ENCODE measurements at regions not wholly inside any gene's neighbourhood (a gene's known extent, or its start where the extent isn't known, plus 50 kb on each side); places are given as distances from the start of the nearest gene placed in this dataset.

DNA sequence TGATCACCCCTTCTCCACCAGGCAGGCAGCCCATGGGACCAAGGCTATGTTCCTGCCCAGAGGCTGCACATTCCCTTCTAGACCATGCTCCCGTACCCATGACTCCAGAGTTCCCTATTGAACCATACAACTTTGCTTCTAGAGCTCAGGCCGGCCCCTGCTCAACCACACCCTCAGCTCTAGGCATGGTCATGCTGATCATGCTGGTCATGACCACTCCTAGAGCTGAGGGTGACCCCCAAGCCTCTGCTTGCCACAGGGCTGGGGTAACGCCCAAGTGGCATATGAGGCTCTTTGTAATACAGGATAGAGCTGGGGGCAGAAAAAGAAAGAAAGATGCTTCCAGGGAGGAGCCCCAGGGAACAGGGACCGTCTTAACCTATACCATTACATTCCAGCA is 301.8 kb downstream of the SP3 start:
- intact Hi-C loops (cut with DNase I) = loop anchor here in 1 of 2 donors (10.0 kb wide), 1 partner anchor 89 kb away; no protein-coding TSS in a partner anchor
- H3K9me3 ChIP-seq = no peaks in the 10 kb centered on the region
- H3K36me3 ChIP-seq (ENCODE audit: insufficient read depth in 1 of 2, low read depth in 1 of 2) = no peaks in the 10 kb centered on the region
- no peaks in the 10 kb centered on the region for H3K4me1 ChIP-seq
- ATAC-seq (no peak), DNase-seq (no peak)
- TF ChIP-seq, protein P1, sequence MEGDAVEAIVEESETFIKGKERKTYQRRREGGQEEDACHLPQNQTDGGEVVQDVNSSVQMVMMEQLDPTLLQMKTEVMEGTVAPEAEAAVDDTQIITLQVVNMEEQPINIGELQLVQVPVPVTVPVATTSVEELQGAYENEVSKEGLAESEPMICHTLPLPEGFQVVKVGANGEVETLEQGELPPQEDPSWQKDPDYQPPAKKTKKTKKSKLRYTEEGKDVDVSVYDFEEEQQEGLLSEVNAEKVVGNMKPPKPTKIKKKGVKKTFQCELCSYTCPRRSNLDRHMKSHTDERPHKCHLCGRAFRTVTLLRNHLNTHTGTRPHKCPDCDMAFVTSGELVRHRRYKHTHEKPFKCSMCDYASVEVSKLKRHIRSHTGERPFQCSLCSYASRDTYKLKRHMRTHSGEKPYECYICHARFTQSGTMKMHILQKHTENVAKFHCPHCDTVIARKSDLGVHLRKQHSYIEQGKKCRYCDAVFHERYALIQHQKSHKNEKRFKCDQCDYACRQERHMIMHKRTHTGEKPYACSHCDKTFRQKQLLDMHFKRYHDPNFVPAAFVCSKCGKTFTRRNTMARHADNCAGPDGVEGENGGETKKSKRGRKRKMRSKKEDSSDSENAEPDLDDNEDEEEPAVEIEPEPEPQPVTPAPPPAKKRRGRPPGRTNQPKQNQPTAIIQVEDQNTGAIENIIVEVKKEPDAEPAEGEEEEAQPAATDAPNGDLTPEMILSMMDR (IDR thresholded peaks at IDR 0.05) = no peak
- H3K4me3 ChIP-seq = no peak overlapping the region
- WGBS, 3 donors = 91 to 94% (median 93%) methylated on average over 4 of the region's 4 CpGs
- no peak overlapping the region for H3K27ac ChIP-seq
- no peaks in the 10 kb centered on the region for H3K27me3 ChIP-seq (ENCODE audit: insufficient read depth in 3 of 3, low read length in 2 of 3)

DNA sequence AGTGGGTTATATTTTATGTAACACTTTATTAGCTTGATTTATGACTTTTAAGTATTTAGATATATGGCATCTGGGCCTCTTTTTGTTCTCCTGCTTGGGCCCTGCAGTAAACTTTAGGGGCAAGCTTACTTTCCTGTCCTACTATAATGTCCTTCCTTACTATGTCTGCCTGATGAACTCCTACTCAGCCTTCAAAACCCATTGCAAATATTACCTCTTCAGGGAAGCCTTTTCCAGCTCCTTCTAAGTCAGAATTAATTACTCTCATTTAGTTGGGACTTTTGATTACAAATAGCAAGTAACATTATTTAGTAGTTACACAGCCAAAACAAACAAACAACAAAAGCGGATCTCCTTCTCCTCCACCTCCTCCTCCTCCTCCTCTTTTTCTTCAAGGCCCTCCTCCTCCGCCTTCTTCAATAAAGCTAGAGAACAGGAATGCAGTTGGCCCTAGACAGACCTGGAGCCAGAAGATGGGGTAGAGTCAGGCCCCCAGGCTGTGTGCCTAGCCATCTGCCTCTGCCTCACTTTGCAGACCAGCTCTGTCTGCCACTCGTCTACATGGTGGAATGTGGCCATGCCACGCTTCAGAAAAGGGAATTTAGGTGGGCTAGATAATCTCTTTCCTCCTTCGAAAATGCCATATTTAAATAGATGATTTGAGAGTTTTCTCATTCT is 301.2 kb downstream of the SP3 start:
- Histone ChIP-seq H3K9me3 (no peaks in the 10 kb centered on the region), H3K36me3 (ENCODE audit: insufficient read depth in 1 of 2, low read depth in 1 of 2) (no peaks in the 10 kb centered on the region), H3K4me3 (no peak overlapping the region), H3K4me1 (no peaks in the 10 kb centered on the region), H3K27ac (no peak overlapping the region), H3K27me3 (ENCODE audit: insufficient read depth in 3 of 3, low read length in 2 of 3) (no peaks in the 10 kb centered on the region)
- TF ChIP-seq, protein P1 (IDR thresholded peaks at IDR 0.05) = no peak
- intact Hi-C loops (cut with DNase I) = loop anchor here in 1 of 2 donors (10.0 kb wide), 1 partner anchor 89 kb away; no protein-coding TSS in a partner anchor
- ATAC-seq = no peak
- no peak for DNase-seq
- 88% methylated on average over 5 of the region's 5 CpGs for WGBS, 3 donors

DNA sequence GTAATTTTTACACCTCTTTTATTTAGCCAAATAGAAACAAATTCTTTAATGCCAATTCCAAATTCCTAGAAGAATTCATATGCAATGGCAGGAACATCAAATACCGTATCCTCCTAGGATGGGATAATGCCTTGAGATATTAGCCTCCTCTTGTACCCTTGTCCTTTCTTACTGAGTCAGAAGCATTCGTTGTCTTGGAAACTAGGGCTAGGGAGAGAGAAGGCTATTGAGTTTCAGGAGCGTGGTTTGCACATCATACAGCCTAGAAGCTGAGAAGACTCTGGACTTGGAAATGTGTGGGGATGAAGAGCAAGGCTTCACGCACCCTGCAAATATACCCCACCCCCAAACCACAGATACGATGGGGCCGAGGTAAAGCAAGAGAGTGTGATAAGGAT is 300.7 kb downstream of the SP3 start:
- intact Hi-C loops (cut with DNase I) = loop anchor here in 1 of 2 donors (10.0 kb wide), 1 partner anchor 90 kb away; no protein-coding TSS in a partner anchor
- Histone ChIP-seq H3K4me3 (no peak overlapping the region), H3K27me3 (ENCODE audit: insufficient read depth in 3 of 3, low read length in 2 of 3) (no peaks in the 10 kb centered on the region), H3K27ac (no peak overlapping the region), H3K9me3 (no peaks in the 10 kb centered on the region), H3K4me1 (no peaks in the 10 kb centered on the region), H3K36me3 (ENCODE audit: insufficient read depth in 1 of 2, low read depth in 1 of 2) (no peaks in the 10 kb centered on the region)
- no peak for ATAC-seq
- WGBS, 3 donors = 78 to 81% (median 79%) methylated on average over 6 of the region's 6 CpGs
- TF ChIP-seq, protein P1 (IDR thresholded peaks at IDR 0.05) = no peak
- no peak for DNase-seq

DNA sequence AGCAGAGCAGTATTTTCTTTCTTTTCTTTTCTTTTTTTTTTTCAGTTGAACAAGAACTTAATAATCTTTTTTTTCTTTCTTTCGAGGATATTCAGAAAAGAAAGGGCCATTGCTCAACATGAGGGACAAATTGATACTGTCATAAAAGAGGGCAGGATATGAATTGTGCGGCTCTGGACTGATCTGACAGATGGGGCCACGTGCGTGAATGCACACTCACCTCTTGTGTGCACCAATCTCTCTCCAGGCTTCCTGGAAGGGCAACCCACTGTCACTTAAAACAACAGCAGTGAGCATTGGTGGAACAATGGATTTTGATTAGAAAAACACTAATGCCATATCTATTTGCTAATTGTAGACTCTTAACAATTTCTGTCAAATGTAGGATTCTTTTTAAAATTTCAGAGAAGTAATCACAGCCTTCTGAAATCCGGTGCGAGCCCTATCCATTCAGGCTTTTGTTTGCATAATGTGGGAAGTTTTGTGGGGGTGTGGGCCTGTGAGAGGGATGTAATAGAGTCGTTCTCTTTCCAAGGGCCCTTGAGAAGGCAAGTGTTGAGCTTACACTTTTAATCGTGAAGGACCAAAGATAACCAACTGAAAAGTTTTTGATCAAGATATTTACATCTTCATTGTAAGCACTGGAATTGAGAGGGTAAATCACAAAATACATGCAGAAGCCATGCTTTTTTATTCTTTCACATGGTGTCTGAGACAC is 298.8 kb downstream of the SP3 start:
- H3K27me3 ChIP-seq (ENCODE audit: insufficient read depth in 3 of 3, low read length in 2 of 3) = no peaks in the 10 kb centered on the region
- no peaks in the 10 kb centered on the region for H3K36me3 ChIP-seq (ENCODE audit: insufficient read depth in 1 of 2, low read depth in 1 of 2)
- no peak overlapping the region for H3K4me3 ChIP-seq
- intact Hi-C loops (cut with DNase I) = loop anchor here in 1 of 2 donors (10.0 kb wide), 1 partner anchor 92 kb away; no protein-coding TSS in a partner anchor
- H3K9me3 ChIP-seq = no peaks in the 10 kb centered on the region
- H3K4me1 ChIP-seq = no peaks in the 10 kb centered on the region
- WGBS, 3 donors = 76 to 82% (median 77%) methylated on average over 8 of the region's 8 CpGs
- TF ChIP-seq, protein P1 (IDR thresholded peaks at IDR 0.05) = no peak
- H3K27ac ChIP-seq = no peak overlapping the region
- no peak for ATAC-seq
- no peak for DNase-seq
